VCaP (cell line): ENCODE measurements at regions not wholly inside any gene's neighbourhood (a gene's known extent, or its start where the extent isn't known, plus 50 kb on each side); places are given as distances from the start of the nearest gene placed in this dataset.
"Not testable (repeated sequence)": the region's sequence is repeated elsewhere in the genome, so short reads cannot be mapped to it uniquely, and the experiment has no call there.

Experiments
- H3K27ac ChIP-seq: fragments of 450-650 bp; 2 replicates; pipeline ENCODE4 v1.5.1; 2017
- CTCF ChIP-seq: fragments of 450-650 bp; conservative IDR thresholded peaks from 2 replicates; pipeline ENCODE4 v1.5.1; 2017; ENCODE audit warnings: mild to moderate bottlenecking, moderate library complexity

GRCh38 chr1:58220836-58221472 lies 325.6 kb downstream of the OMA1 start:
- TF ChIP-seq CTCF: no peak
- H3K27ac ChIP-seq: no peak overlapping the region

GRCh38 chr1:58216169-58216568 lies 330.4 kb downstream of the OMA1 start:
- H3K27ac ChIP-seq: not testable (repeated sequence)

GRCh38 chr1:58214674-58215073 lies 331.9 kb downstream of the OMA1 start:
- no peak overlapping the region for H3K27ac ChIP-seq
- TF ChIP-seq CTCF: no peak

GRCh38 chr1:58211869-58212268 lies 334.7 kb downstream of the OMA1 start:
- no peak for TF ChIP-seq CTCF
- H3K27ac ChIP-seq: no peak overlapping the region

- no peak for TF ChIP-seq CTCF
- no peak overlapping the region for H3K27ac ChIP-seq
These were observed 337.0 kb downstream of the OMA1 start for GRCh38 chr1:58209575-58209974.

- no peak for TF ChIP-seq CTCF
- no peak overlapping the region for H3K27ac ChIP-seq
These were observed 339.8 kb downstream of the OMA1 start for GRCh38 chr1:58206749-58207148.

GRCh38 chr1:58204284-58204683 lies 342.2 kb downstream of the OMA1 start:
- no peak for TF ChIP-seq CTCF

GRCh38 chr1:58201492-58202106 lies 344.9 kb downstream of the OMA1 start:
- TF ChIP-seq CTCF: no peak
- no peak overlapping the region for H3K27ac ChIP-seq

More at GRCh38 chr1:58204284-58204683, 342.2 kb downstream of the OMA1 start:
- no peak overlapping the region for H3K27ac ChIP-seq
